ENCODE measurements at regions not wholly inside any gene's neighbourhood (a gene's known extent, or its start where the extent isn't known, plus 50 kb on each side); places are given as distances from the start of the nearest gene placed in this dataset.

GRCh38 chr2:103788389-103788788, 1026.6 kb downstream of the TMEM182 start:
- DNase-seq (ENCODE audit: extremely low read depth, low read depth) = no peak
- no peak overlapping the region for H3K4me3 ChIP-seq (replicated peaks; ENCODE audit: low read depth, low read length)
- TF ChIP-seq CTCF (IDR thresholded peaks at IDR 0.05; ENCODE audit: low read depth, low read length, missing control alignments) = no peak

- no peak overlapping the region for H3K4me3 ChIP-seq (replicated peaks; ENCODE audit: low read depth, low read length)
- no peak for TF ChIP-seq CTCF (IDR thresholded peaks at IDR 0.05; ENCODE audit: low read depth, low read length, missing control alignments)
- no peak for DNase-seq (ENCODE audit: extremely low read depth, low read depth)
These were observed 1027.1 kb downstream of the TMEM182 start for GRCh38 chr2:103788951-103789350.

GRCh38 chr2:103789381-103790095, 1027.7 kb downstream of the TMEM182 start:
- no peak for DNase-seq (ENCODE audit: extremely low read depth, low read depth)
- no peak for TF ChIP-seq CTCF (IDR thresholded peaks at IDR 0.05; ENCODE audit: low read depth, low read length, missing control alignments)
- H3K4me3 ChIP-seq (replicated peaks; ENCODE audit: low read depth, low read length) = no peak overlapping the region

- no peak for DNase-seq (ENCODE audit: extremely low read depth, low read depth)
- no peak for TF ChIP-seq CTCF (IDR thresholded peaks at IDR 0.05; ENCODE audit: low read depth, low read length, missing control alignments)
- no peak overlapping the region for H3K4me3 ChIP-seq (replicated peaks; ENCODE audit: low read depth, low read length)
These were observed 1030.2 kb downstream of the TMEM182 start for GRCh38 chr2:103792042-103792441.

GRCh38 chr2:103798291-103798690, 1036.5 kb downstream of the TMEM182 start:
- DNase-seq (ENCODE audit: extremely low read depth, low read depth) = no peak
- no peak for TF ChIP-seq CTCF (IDR thresholded peaks at IDR 0.05; ENCODE audit: low read depth, low read length, missing control alignments)
- no peak overlapping the region for H3K4me3 ChIP-seq (replicated peaks; ENCODE audit: low read depth, low read length)

- DNase-seq (ENCODE audit: extremely low read depth, low read depth) = no peak
- TF ChIP-seq CTCF (IDR thresholded peaks at IDR 0.05; ENCODE audit: low read depth, low read length, missing control alignments) = no peak
These were observed 1042.2 kb downstream of the TMEM182 start for GRCh38 chr2:103804013-103804412.

GRCh38 chr2:103805746-103806145, 1043.9 kb downstream of the TMEM182 start:
- no peak for DNase-seq (ENCODE audit: extremely low read depth, low read depth)
- no peak overlapping the region for H3K4me3 ChIP-seq (replicated peaks; ENCODE audit: low read depth, low read length)
- TF ChIP-seq CTCF (IDR thresholded peaks at IDR 0.05; ENCODE audit: low read depth, low read length, missing control alignments) = no peak

More at GRCh38 chr2:103804013-103804412, 1042.2 kb downstream of the TMEM182 start:
- no peak overlapping the region for H3K4me3 ChIP-seq (replicated peaks; ENCODE audit: low read depth, low read length)

Data from HFF-Myc (cell line).